SK-N-SH (cell line): ENCODE measurements at regions not wholly inside any gene's neighbourhood (a gene's known extent, or its start where the extent isn't known, plus 50 kb on each side); places are given as distances from the start of the nearest gene placed in this dataset.

Source experiments
- CHD2 ChIP-seq: fragments of 150-350 bp; IDR thresholded peaks from 2 replicates; pipeline ENCODE4 v1.6.1; 2018; ENCODE audit warnings: low read length; ENCODE audit not compliant: partially characterized antibody
- ELF1 ChIP-seq: IDR thresholded peaks from 2 replicates; pipeline ENCODE4 v1.4.0; 2012
- EZH2phosphoT487 ChIP-seq: fragments of 200-600 bp; sonication (generic); IDR thresholded peaks from 2 replicates; pipeline ENCODE4 v1.6.1; 2017; ENCODE audit warnings: low read depth, mixed run types, mild to moderate bottlenecking, antibody characterized with exemption, moderate library complexity, borderline replicate concordance
- IRF3 ChIP-seq: fragments of 150-350 bp; IDR thresholded peaks from 2 replicates; pipeline ENCODE4 v1.6.1; 2016; ENCODE audit warnings: mild to moderate bottlenecking, low read depth, low read length
- MAX ChIP-seq: IDR thresholded peaks from 2 replicates; pipeline ENCODE4 v1.4.0; 2012; ENCODE audit warnings: low read depth
- MXI1 ChIP-seq: IDR thresholded peaks from 2 replicates; pipeline ENCODE4 v1.6.1; 2012; ENCODE audit warnings: mild to moderate bottlenecking, low read depth, low read length, improper control_type of control experiment
- POLR2AphosphoS5 ChIP-seq: IDR thresholded peaks from 2 replicates; pipeline ENCODE4 v1.6.1; 2012; ENCODE audit warnings: low read depth, low read length
- RAD21 ChIP-seq: IDR thresholded peaks from 2 replicates; pipeline ENCODE4 v1.6.1; 2012; ENCODE audit warnings: mild to moderate bottlenecking, low read length
- RCOR1 ChIP-seq: fragments of 150-350 bp; IDR thresholded peaks from 2 replicates; pipeline ENCODE4 v1.6.1; 2017; ENCODE audit warnings: antibody characterized with exemption, low read length
- SMC3 ChIP-seq: IDR thresholded peaks from 2 replicates; pipeline ENCODE4 v1.6.1; 2012; ENCODE audit warnings: low read depth, low read length, improper control_type of control experiment
- TAF1 ChIP-seq: IDR thresholded peaks from 2 replicates; pipeline ENCODE4 v1.6.1; 2012; ENCODE audit warnings: low read depth, mild to moderate bottlenecking, low read length, moderate library complexity, borderline replicate concordance
- TEAD4 ChIP-seq: IDR thresholded peaks from 2 replicates; pipeline ENCODE4 v1.4.0; 2012; ENCODE audit warnings: mild to moderate bottlenecking, borderline replicate concordance; ENCODE audit not compliant: insufficient read depth
- TF ChIP-seq, protein P1 (sequence below): fragments of 200-600 bp; sonication (generic); IDR thresholded peaks from 2 replicates; pipeline ENCODE4 v1.6.1; 2017; ENCODE audit warnings: antibody characterized with exemption, mild to moderate bottlenecking, moderate library complexity

DNA sequence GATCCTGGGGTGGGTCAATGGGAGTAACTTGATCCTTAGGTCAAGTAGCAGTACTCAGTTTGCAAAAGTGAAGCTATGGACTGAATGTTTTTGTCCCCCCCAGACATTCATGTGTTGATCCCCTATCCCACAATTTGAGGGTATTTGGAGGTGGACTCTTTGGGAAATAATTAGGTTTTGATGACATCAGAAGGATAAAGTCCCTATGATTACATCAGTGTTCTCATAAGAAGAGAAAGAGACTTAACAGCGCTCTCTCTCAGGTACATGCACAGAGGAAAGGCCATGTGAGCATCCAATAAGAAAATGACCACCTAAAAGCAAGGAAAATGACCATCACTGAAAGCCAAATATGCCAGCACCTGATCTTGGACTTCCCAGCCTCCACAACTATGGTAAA lies 550.8 kb downstream of the FOXG1 start:
- no peak for TF ChIP-seq RAD21
- TF ChIP-seq, protein P1, sequence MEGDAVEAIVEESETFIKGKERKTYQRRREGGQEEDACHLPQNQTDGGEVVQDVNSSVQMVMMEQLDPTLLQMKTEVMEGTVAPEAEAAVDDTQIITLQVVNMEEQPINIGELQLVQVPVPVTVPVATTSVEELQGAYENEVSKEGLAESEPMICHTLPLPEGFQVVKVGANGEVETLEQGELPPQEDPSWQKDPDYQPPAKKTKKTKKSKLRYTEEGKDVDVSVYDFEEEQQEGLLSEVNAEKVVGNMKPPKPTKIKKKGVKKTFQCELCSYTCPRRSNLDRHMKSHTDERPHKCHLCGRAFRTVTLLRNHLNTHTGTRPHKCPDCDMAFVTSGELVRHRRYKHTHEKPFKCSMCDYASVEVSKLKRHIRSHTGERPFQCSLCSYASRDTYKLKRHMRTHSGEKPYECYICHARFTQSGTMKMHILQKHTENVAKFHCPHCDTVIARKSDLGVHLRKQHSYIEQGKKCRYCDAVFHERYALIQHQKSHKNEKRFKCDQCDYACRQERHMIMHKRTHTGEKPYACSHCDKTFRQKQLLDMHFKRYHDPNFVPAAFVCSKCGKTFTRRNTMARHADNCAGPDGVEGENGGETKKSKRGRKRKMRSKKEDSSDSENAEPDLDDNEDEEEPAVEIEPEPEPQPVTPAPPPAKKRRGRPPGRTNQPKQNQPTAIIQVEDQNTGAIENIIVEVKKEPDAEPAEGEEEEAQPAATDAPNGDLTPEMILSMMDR, result no peak
- TF ChIP-seq IRF3, result no peak
- no peak for TF ChIP-seq ELF1
- no peak for TF ChIP-seq TEAD4
- TF ChIP-seq SMC3, result no peak
- no peak for TF ChIP-seq POLR2AphosphoS5
- TF ChIP-seq RCOR1, result no peak
- no peak for TF ChIP-seq TAF1
- no peak for TF ChIP-seq CHD2
- TF ChIP-seq EZH2phosphoT487, result no peak
- no peak for TF ChIP-seq MXI1
- no peak for TF ChIP-seq MAX
